Esophagus mucosa (tissue), 1 donor: ENCODE measurements at regions not wholly inside any gene's neighbourhood (a gene's known extent, or its start where the extent isn't known, plus 50 kb on each side); places are given as distances from the start of the nearest gene placed in this dataset.
A peak's percentile ranks its signal among the peaks of the same experiment; 100 is the strongest.
"Not testable (repeated sequence)": the region's sequence is repeated elsewhere in the genome, so short reads cannot be mapped to it uniquely, and the experiment has no call there.

ENCODE experiments used
- ATAC-seq: fragments of 200-7000 bp; cut with Tn5 transposase; one replicate; pipeline ENCODE4 v1.9.1; 2020
- donor health status: DM: yes; HTN: yes; CAD: no.

- ATAC-seq: no peak
Measured at GRCh38 chr16:51290442-51291285, 139.6 kb upstream of the SALL1 start.

GRCh38 chr16:51289336-51289735 lies 138.3 kb upstream of the SALL1 start:
- no peak for ATAC-seq

- no peak for ATAC-seq
Measured at GRCh38 chr16:51287121-51287755, 136.2 kb upstream of the SALL1 start.

GRCh38 chr16:51286272-51286671 lies 135.2 kb upstream of the SALL1 start:
- ATAC-seq: no peak

- no peak for ATAC-seq
Measured at GRCh38 chr16:51276336-51276735, 125.3 kb upstream of the SALL1 start.

GRCh38 chr16:51272420-51272819 lies 121.3 kb upstream of the SALL1 start:
- ATAC-seq: no peak

GRCh38 chr16:51271156-51271701 lies 120.2 kb upstream of the SALL1 start:
- no peak for ATAC-seq

- no peak for ATAC-seq
Measured at GRCh38 chr16:51268237-51268636, 117.2 kb upstream of the SALL1 start.

- ATAC-seq: no peak
Measured at GRCh38 chr16:51267681-51268080, 116.6 kb upstream of the SALL1 start.

- ATAC-seq: no peak
Measured at GRCh38 chr16:51262428-51262827, 111.4 kb upstream of the SALL1 start.

- ATAC-seq: no peak
Measured at GRCh38 chr16:51261919-51262318, 110.8 kb upstream of the SALL1 start.

- ATAC-seq: no peak
Measured at GRCh38 chr16:51255349-51255972, 104.4 kb upstream of the SALL1 start.

GRCh38 chr16:51254390-51254789 lies 103.3 kb upstream of the SALL1 start:
- not testable (repeated sequence) for ATAC-seq

GRCh38 chr16:51248217-51248616 lies 97.1 kb upstream of the SALL1 start:
- no peak for ATAC-seq

- no peak for ATAC-seq
Measured at GRCh38 chr16:51245658-51245995, 94.6 kb upstream of the SALL1 start.

GRCh38 chr16:51244887-51245657 lies 94.0 kb upstream of the SALL1 start:
- no peak for ATAC-seq

- ATAC-seq: peak; percentile 73
Measured at GRCh38 chr16:51243936-51244436, 92.9 kb upstream of the SALL1 start.

- no peak for ATAC-seq
Measured at GRCh38 chr16:51242296-51242994, 91.4 kb upstream of the SALL1 start.

- no peak for ATAC-seq
Measured at GRCh38 chr16:51239196-51239595, 88.1 kb upstream of the SALL1 start.

- no peak for ATAC-seq
Measured at GRCh38 chr16:51237861-51238378, 86.8 kb upstream of the SALL1 start.

GRCh38 chr16:51237207-51237606 lies 86.1 kb upstream of the SALL1 start:
- ATAC-seq: no peak

GRCh38 chr16:51236583-51236982 lies 85.5 kb upstream of the SALL1 start:
- ATAC-seq: no peak
